Panc1 (cell line): ENCODE measurements at regions not wholly inside any gene's neighbourhood (a gene's known extent, or its start where the extent isn't known, plus 50 kb on each side); places are given as distances from the start of the nearest gene placed in this dataset.

Source experiments
- POLR2AphosphoS5 ChIP-seq: IDR thresholded peaks from 2 replicates; pipeline ENCODE4 v1.6.1; 2012; ENCODE audit warnings: mild to moderate bottlenecking, low read depth, low read length, moderate library complexity
- SIN3A ChIP-seq: IDR thresholded peaks from 2 replicates; pipeline ENCODE4 v1.6.1; 2012; ENCODE audit warnings: low read depth, mild to moderate bottlenecking, low read length, moderate library complexity, borderline replicate concordance; ENCODE audit not compliant: insufficient read depth
- TF ChIP-seq, protein P1 (sequence below), 2 experiments: IDR thresholded peaks; 2 replicates each; pipeline ENCODE4 v1.6.1; 2011 to 2012; ENCODE audit warnings: low read depth in 2 of 2, control low read depth in 1 of 2, low read length in 1 of 2, mild to moderate bottlenecking in 1 of 2, moderate library complexity in 1 of 2; ENCODE audit not compliant: insufficient read depth in 1 of 2
- TF ChIP-seq, protein P2 (sequence below): fragments of 450-650 bp; IDR thresholded peaks from 2 replicates; pipeline ENCODE4 v1.5.1; 2017; ENCODE audit warnings: mild to moderate bottlenecking

GRCh38 chr12:105823810-105824209 lies 314.9 kb downstream of the NUAK1 start:
- TF ChIP-seq, protein P1, sequence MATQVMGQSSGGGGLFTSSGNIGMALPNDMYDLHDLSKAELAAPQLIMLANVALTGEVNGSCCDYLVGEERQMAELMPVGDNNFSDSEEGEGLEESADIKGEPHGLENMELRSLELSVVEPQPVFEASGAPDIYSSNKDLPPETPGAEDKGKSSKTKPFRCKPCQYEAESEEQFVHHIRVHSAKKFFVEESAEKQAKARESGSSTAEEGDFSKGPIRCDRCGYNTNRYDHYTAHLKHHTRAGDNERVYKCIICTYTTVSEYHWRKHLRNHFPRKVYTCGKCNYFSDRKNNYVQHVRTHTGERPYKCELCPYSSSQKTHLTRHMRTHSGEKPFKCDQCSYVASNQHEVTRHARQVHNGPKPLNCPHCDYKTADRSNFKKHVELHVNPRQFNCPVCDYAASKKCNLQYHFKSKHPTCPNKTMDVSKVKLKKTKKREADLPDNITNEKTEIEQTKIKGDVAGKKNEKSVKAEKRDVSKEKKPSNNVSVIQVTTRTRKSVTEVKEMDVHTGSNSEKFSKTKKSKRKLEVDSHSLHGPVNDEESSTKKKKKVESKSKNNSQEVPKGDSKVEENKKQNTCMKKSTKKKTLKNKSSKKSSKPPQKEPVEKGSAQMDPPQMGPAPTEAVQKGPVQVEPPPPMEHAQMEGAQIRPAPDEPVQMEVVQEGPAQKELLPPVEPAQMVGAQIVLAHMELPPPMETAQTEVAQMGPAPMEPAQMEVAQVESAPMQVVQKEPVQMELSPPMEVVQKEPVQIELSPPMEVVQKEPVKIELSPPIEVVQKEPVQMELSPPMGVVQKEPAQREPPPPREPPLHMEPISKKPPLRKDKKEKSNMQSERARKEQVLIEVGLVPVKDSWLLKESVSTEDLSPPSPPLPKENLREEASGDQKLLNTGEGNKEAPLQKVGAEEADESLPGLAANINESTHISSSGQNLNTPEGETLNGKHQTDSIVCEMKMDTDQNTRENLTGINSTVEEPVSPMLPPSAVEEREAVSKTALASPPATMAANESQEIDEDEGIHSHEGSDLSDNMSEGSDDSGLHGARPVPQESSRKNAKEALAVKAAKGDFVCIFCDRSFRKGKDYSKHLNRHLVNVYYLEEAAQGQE (IDR thresholded peaks at IDR 0.05; ENCODE audit: insufficient read depth in 1 of 2, low read depth in 2 of 2, low read length in 1 of 2): no peak
- TF ChIP-seq, protein P2, sequence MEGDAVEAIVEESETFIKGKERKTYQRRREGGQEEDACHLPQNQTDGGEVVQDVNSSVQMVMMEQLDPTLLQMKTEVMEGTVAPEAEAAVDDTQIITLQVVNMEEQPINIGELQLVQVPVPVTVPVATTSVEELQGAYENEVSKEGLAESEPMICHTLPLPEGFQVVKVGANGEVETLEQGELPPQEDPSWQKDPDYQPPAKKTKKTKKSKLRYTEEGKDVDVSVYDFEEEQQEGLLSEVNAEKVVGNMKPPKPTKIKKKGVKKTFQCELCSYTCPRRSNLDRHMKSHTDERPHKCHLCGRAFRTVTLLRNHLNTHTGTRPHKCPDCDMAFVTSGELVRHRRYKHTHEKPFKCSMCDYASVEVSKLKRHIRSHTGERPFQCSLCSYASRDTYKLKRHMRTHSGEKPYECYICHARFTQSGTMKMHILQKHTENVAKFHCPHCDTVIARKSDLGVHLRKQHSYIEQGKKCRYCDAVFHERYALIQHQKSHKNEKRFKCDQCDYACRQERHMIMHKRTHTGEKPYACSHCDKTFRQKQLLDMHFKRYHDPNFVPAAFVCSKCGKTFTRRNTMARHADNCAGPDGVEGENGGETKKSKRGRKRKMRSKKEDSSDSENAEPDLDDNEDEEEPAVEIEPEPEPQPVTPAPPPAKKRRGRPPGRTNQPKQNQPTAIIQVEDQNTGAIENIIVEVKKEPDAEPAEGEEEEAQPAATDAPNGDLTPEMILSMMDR: no peak
- TF ChIP-seq POLR2AphosphoS5 (no peak), SIN3A (no peak)
